Prostate gland (tissue), 1 donor: ENCODE measurements at regions not wholly inside any gene's neighbourhood (a gene's known extent, or its start where the extent isn't known, plus 50 kb on each side); places are given as distances from the start of the nearest gene placed in this dataset.

Experiments used
- POLR2A ChIP-seq: fragments of 450-650 bp; IDR thresholded peaks from one replicate; pipeline ENCODE4 v1.6.1; 2016; ENCODE audit warnings: antibody characterized with exemption, mild to moderate bottlenecking
- POLR2AphosphoS5 ChIP-seq: sonication (generic); formaldehyde crosslinking; IDR thresholded peaks from one replicate; pipeline ENCODE4 v1.6.1; 2017; ENCODE audit warnings: antibody characterized with exemption

DNA sequence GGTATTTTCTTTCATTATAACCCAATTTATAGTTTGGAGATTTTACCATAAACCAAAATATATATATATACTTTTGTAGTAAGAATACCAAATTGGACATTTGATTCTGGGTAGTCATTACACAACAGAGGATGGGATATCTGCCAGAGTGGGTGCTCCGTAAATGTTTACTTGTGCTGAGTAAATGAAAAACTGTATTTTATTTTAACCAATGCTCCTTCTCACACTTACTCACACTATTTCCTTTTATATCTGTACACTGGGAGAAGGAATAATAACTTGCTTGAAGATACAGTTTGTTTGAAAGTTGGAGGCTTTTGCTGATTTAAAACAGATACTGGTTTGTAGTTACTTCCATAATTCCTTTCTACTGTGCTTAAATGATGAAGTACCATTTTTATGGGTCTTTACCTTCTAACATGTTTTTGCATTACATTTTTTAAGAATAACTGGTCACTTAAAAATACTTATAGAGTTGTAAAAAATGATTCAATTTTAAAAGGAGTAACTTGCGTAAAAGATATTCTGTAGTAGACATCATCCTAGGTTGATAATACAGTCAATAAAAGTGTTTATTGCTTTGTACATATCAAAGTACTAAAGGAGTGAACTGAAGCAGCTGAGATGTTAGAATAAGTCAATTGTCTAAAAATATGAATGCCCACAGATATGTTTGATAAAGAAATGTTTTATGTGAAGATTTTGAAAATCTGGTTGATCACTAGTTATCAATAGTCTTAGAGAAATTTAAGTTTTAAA lies 411.7 kb downstream of the UTRN start:
- TF ChIP-seq POLR2A (no peak), POLR2AphosphoS5 (no peak)
